Esophagus squamous epithelium (tissue), 5 donors: ENCODE measurements at regions not wholly inside any gene's neighbourhood (a gene's known extent, or its start where the extent isn't known, plus 50 kb on each side); places are given as distances from the start of the nearest gene placed in this dataset.

Source experiments
- DNase-seq: peaks from one replicate; lab custom pipeline; 2025; lab: John Stamatoyannopoulos, UW
- H3K27ac ChIP-seq, 4 donors: fragments of 200-600 bp; sonication (generic); one replicate each; pipeline ENCODE4 v1.5.1; 2016 to 2019; ENCODE audit warnings: mild to moderate bottlenecking in 1 of 4
- H3K27me3 ChIP-seq, 4 donors: fragments of 200-600 bp; sonication (generic); 1 replicate in 3 of 4; 2 replicates in 1 of 4; pipeline versions ENCODE4 v1.5.1 to v1.6.0; 2017 to 2021; ENCODE audit warnings: antibody characterized with exemption in 1 of 4
- H3K36me3 ChIP-seq, 3 donors: fragments of 200-600 bp; sonication (generic); one replicate each; pipeline ENCODE4 v1.5.1; 2016 to 2019
- H3K4me1 ChIP-seq, 3 donors: fragments of 200-600 bp; sonication (generic); one replicate each; pipeline ENCODE4 v1.5.1; 2017 to 2019
- H3K4me3 ChIP-seq, 4 donors: fragments of 200-600 bp; sonication (generic); 1 replicate in 3 of 4; 2 replicates in 1 of 4; pipeline ENCODE4 v1.5.1; 2016 to 2019; ENCODE audit warnings: mild to moderate bottlenecking in 2 of 4, moderate library complexity in 1 of 4
- H3K9me3 ChIP-seq, 3 donors: fragments of 200-600 bp; sonication (generic); one replicate each; pipeline ENCODE4 v1.5.1; 2016 to 2019
- CTCF ChIP-seq, 6 experiments: fragments of 450-650 bp in 4 of 6; fragments of 200-600 bp in 2 of 6; sonication (generic) in 2 of 6; IDR thresholded peaks; one replicate each; pipeline ENCODE4 v1.5.1; 2016 to 2019; ENCODE audit warnings: antibody characterized with exemption in 6 of 6, mild to moderate bottlenecking in 4 of 6, moderate library complexity in 4 of 6
- POLR2A ChIP-seq, 4 donors: fragments of 450-650 bp; IDR thresholded peaks; one replicate each; pipeline ENCODE4 v1.6.1; 2017; ENCODE audit warnings: antibody characterized with exemption in 4 of 4, mild to moderate bottlenecking in 4 of 4, moderate library complexity in 3 of 4
- WGBS, 2 donors: methylation state at CpG; one replicate each; pipeline ENCODE4 v1.1.5; 2018; 5-methylcytosine and 5-hydroxymethylcytosine counted together
- intact Hi-C: fragments of 100-400 bp; cut with DNase I; formaldehyde crosslinking; loops from one replicate; pipeline ENCODE4 v1.15.0; 2022
- donor health status: DM: yes; HTN: yes; CAD: no.

GRCh38 chr18:77960791-77961410 lies 711.3 kb downstream of the GALR1 start:
- 51 to 58% methylated on average over 7 of the region's 7 CpGs for WGBS, 2 donors
- intact Hi-C loops, result no loop called here

DNA sequence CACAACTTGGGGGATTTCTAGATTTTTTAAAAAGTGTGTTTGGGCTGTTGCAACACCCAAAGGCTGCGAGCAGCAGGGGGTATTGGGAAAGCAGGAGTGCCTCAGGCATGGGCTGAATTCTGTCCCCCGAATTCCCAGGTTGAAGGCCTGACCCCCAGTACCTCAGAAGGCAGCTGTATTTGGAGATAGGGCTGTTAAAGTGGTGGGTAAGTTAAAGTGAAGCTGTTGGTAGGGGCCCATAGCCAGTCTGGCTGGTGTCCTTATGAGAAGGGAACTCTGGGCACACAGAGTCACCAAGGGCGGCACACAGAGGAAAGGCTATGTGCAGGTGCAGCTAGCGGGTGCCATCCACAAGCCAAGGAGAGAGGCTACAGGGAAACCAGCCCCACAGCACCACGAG lies 717.4 kb downstream of the GALR1 start:
- Histone ChIP-seq H3K9me3 (no peaks in the 10 kb centered on the region), H3K27ac (no peak overlapping the region), H3K27me3 (peaks cover 0 to 5% (median 0%) of the 10 kb centered on the region in 4 donors), H3K4me3 (no peak overlapping the region), H3K4me1 (no peaks in the 10 kb centered on the region), H3K36me3 (no peaks in the 10 kb centered on the region)
- DNase-seq, result no peak
- intact Hi-C loops, result no loop called here
- WGBS, 2 donors, result 60 to 61% methylated on average over 4 to 5 of the region's 5 CpGs
- TF ChIP-seq POLR2A (IDR thresholded peaks at IDR 0.05), result no peak
- no peak for TF ChIP-seq CTCF (IDR thresholded peaks at IDR 0.05)

More at GRCh38 chr18:77960791-77961410, 711.3 kb downstream of the GALR1 start:
- no peaks in the 10 kb centered on the region for H3K36me3 ChIP-seq
- no peaks in the 10 kb centered on the region for H3K4me1 ChIP-seq
- no peak overlapping the region for H3K27ac ChIP-seq
- TF ChIP-seq POLR2A (IDR thresholded peaks at IDR 0.05), result no peak
- no peak for TF ChIP-seq CTCF (IDR thresholded peaks at IDR 0.05)
- no peak overlapping the region for H3K4me3 ChIP-seq
- DNase-seq, result no peak
- H3K9me3 ChIP-seq, result no peaks in the 10 kb centered on the region
- H3K27me3 ChIP-seq, result no peaks in the 10 kb centered on the region

DNA sequence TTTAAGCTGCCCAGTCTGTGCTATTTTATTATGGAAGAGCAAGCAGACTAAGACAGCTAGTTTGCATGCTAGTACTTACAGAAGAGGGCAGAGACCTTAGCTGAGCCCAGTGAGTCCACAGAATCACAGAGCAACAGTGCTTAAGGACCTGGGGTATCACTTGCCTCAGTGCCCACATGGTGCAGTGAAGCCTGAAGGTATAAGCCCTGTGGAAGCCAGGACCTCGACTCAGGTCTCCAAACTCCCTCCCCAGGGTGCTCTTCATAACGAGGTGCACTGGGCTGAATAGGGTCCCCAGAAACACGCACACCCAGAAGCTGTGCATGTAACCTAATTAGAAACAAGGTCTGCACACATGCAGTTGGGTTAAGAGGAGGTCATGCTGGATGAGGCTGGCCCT lies 718.1 kb downstream of the GALR1 start:
- no peak for DNase-seq
- no peaks in the 10 kb centered on the region for H3K9me3 ChIP-seq
- H3K27ac ChIP-seq, result no peak overlapping the region
- WGBS, 2 donors, result 31 to 41% methylated on average over 3 of the region's 3 CpGs
- no peaks in the 10 kb centered on the region for H3K36me3 ChIP-seq
- intact Hi-C loops, result no loop called here
- TF ChIP-seq CTCF (IDR thresholded peaks at IDR 0.05), result no peak
- TF ChIP-seq POLR2A (IDR thresholded peaks at IDR 0.05), result no peak
- no peaks in the 10 kb centered on the region for H3K4me1 ChIP-seq
- H3K27me3 ChIP-seq, result peaks cover 0 to 5% (median 0%) of the 10 kb centered on the region in 4 donors
- H3K4me3 ChIP-seq, result no peak overlapping the region

DNA sequence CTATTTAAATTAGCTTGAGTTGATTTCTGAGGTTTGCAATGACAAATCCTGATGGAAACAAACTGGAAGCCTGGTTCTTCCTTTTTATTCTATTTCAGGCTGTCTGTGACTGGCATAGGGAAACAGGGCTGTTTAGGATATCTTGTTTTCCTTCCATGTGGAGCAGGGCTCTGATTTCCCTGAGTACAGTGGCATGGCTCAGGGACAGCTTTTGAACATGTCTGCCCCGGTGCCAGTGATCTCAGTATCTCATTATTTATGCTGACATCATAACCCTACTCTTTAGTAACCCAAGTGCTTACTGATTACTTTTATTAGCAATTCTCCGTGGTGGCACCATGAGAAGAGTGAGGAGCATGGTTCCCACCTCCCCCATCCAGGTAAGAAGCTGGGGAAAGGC lies 720.3 kb downstream of the GALR1 start:
- no peak for DNase-seq
- Histone ChIP-seq H3K36me3 (no peaks in the 10 kb centered on the region), H3K27me3 (peaks cover 0 to 5% (median 0%) of the 10 kb centered on the region in 4 donors), H3K27ac (no peak overlapping the region), H3K4me1 (no peaks in the 10 kb centered on the region), H3K4me3 (no peak overlapping the region), H3K9me3 (no peaks in the 10 kb centered on the region)
- TF ChIP-seq POLR2A (IDR thresholded peaks at IDR 0.05) (no peak), CTCF (IDR thresholded peaks at IDR 0.05) (no peak)
- intact Hi-C loops, result no loop called here
- WGBS, 2 donors, result 48 to 54% methylated on average over 2 of the region's 2 CpGs

DNA sequence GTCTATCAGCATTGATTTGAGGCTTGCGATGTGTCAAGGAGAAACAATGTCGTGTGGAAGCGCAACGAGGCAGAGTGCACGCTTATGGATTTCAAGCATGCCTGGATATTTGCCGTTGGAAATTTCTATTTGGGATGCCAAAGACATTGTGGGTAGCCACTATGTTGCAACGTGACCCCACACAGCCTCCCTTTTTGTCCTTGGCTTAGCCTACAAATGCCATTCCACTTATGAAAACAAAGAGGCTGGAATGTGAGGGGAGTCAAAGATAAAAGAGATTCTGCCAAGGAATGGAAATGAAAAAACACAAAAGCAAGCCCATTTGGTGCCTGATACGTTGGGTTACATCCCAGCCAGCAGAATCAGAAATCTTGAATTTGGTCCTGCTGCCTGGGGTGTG lies 721.2 kb downstream of the GALR1 start:
- 62 to 77% methylated on average over 8 of the region's 8 CpGs for WGBS, 2 donors
- Histone ChIP-seq H3K9me3 (no peaks in the 10 kb centered on the region), H3K4me3 (no peak overlapping the region), H3K27ac (no peak overlapping the region), H3K36me3 (no peaks in the 10 kb centered on the region), H3K4me1 (no peaks in the 10 kb centered on the region), H3K27me3 (peaks cover 0 to 5% (median 0%) of the 10 kb centered on the region in 4 donors)
- TF ChIP-seq CTCF (IDR thresholded peaks at IDR 0.05), result no peak
- TF ChIP-seq POLR2A (IDR thresholded peaks at IDR 0.05), result no peak
- intact Hi-C loops, result no loop called here
- DNase-seq, result no peak
